ENCODE measurements at regions not wholly inside any gene's neighbourhood (a gene's known extent, or its start where the extent isn't known, plus 50 kb on each side); places are given as distances from the start of the nearest gene placed in this dataset.

GRCh38 chr6:167526465-167527368 is 201.8 kb downstream of the TTLL2 start:
- in situ Hi-C loops (cut with MboI; ENCODE audit: low pct_unique_long_range_greater_than_20kb, low sequenced_read_pairs) = no loop called here
- no peak for DNase-seq

GRCh38 chr6:167528239-167528638 is 203.4 kb downstream of the TTLL2 start:
- DNase-seq = no peak
- in situ Hi-C loops (cut with MboI; ENCODE audit: low pct_unique_long_range_greater_than_20kb, low sequenced_read_pairs) = no loop called here

- in situ Hi-C loops (cut with MboI; ENCODE audit: low pct_unique_long_range_greater_than_20kb, low sequenced_read_pairs) = no loop called here
- no peak for DNase-seq
Observed at GRCh38 chr6:167528976-167529375, 204.1 kb downstream of the TTLL2 start.

DNA sequence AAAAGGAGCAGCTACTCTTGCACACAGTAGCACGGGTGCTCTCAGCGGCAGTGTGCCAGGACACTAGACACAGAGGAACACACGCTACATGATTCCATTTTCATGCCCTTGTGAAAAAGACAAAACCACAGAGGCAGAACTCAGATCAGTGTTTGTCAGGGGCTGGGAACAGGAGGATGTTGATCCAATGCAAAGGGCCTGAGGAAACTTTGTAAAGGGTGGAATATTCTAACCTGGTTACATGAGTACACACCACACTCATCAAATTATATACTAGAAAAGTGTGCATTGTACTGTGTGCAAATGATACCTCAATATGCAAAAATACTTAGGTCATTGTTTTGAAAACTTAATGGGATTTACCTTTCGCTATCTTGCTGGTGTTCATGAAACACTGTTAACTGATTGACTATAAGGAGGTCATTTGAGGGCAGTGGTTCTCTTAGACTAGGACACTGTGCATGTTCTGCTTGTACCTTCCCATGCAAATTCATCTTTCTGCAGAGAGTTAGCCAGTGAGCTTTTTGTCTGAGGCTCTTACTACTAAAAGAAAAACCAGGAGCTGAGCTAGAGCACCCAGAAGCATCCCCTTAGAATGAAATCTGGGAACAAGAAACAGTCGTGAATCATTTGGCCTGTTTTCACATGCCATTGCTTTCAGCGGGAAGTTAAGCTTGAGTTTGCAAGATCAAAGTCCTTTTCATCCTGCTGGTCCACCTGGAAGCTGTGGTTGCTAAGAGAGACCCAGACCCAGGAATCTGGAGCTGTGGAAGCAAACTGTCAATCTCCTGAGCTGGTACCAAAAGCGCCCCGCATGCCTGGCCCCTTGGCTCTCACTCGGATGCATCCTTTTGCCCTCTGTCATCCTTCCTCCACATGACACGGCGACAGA is 204.8 kb downstream of the TTLL2 start:
- DNase-seq = no peak
- in situ Hi-C loops (cut with MboI; ENCODE audit: low pct_unique_long_range_greater_than_20kb, low sequenced_read_pairs) = no loop called here

DNA sequence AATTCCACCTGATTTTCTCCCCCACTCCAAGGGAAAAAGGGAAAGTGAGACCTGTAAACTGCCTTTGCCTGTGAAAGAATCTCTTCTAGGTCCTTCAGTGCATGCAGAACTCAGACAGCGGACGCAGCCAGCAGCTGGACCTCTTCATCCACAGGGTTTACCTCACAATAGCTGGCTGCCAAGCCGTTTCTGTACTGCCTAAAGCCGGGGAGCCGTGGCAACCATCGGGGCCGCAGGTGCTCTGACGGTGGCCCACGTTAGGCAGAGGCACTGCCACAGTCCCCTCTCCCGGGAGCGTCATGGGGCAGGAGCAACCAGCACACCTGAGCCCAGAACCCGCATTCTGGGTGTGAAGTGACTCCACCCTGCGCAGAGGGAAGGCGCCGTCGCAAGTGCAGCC is 206.1 kb downstream of the TTLL2 start:
- DNase-seq = no peak
- in situ Hi-C loops (cut with MboI; ENCODE audit: low pct_unique_long_range_greater_than_20kb, low sequenced_read_pairs) = no loop called here

- in situ Hi-C loops (cut with MboI; ENCODE audit: low pct_unique_long_range_greater_than_20kb, low sequenced_read_pairs) = no loop called here
- DNase-seq = no peak
Observed at GRCh38 chr6:167532410-167533288, 207.8 kb downstream of the TTLL2 start.

DNA sequence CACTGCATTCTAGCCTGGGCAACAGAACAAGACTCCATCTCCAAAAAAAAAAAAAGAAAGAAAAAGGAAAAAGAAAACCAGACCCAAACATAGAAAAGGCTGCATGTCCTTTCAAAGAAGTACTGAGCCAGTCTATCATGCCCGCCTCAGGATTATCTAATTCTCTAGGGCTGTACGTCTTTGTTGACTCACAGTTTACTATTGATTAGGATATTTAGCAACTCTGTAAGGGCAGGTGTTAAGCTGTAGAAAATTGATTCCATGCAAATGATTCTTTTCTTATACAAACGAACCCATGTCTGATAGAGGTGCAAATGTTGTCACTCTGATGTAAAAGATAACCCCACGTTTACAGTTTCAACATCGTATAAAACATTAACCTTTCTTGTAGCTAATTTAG is 209.0 kb downstream of the TTLL2 start:
- DNase-seq = no peak
- in situ Hi-C loops (cut with MboI; ENCODE audit: low pct_unique_long_range_greater_than_20kb, low sequenced_read_pairs) = no loop called here

DNA sequence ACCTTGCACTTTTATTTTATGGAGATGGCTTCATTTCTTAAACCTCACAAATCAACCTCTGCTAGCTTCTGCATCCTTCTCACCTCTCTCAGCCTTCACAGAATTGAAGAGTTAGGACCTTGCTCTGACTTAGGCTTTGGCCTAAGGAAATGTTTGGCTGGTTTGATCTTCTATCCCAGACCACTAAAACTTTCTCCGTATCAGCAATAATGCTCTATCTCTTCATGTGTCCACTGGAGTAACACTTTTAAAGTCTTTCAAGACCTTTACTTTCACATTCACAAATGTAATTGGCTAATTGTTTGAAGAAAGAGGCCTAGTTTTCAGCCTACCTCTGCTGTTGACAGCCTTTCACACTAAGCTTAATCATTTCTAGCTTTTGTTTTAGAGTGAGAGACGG is 212.9 kb downstream of the TTLL2 start:
- DNase-seq = no peak
- in situ Hi-C loops (cut with MboI; ENCODE audit: low pct_unique_long_range_greater_than_20kb, low sequenced_read_pairs) = no loop called here

DNA sequence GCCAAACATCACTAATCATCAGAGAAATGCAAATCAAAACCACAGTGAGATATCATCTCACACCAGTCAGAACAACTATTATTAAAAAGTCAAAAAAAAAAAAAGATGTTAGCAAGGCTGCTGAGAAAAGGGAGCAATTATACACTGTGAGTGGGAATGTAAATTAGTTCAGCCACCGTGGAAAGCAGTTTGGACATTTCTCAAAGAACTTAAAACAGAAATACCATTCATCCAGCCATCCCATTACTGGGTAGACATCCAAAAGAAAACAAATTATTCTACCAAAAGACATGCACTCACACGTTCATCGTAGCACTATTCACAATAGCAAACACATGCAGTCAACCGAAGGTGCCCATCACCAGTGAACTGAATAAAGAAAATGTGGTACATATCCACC is 213.9 kb downstream of the TTLL2 start:
- DNase-seq = no peak

GRCh38 chr6:167540796-167541195 is 215.9 kb downstream of the TTLL2 start:
- in situ Hi-C loops (cut with MboI; ENCODE audit: low pct_unique_long_range_greater_than_20kb, low sequenced_read_pairs) = no loop called here
- no peak for DNase-seq

More for the DNA sequence above, 213.9 kb downstream of the TTLL2 start:
- in situ Hi-C loops (cut with MboI; ENCODE audit: low pct_unique_long_range_greater_than_20kb, low sequenced_read_pairs) = no loop called here

- in situ Hi-C loops (cut with MboI; ENCODE audit: low pct_unique_long_range_greater_than_20kb, low sequenced_read_pairs) = no loop called here
- DNase-seq = no peak
Observed at GRCh38 chr6:167541544-167541943, 216.7 kb downstream of the TTLL2 start.

GRCh38 chr6:167543602-167544497 is 219.0 kb downstream of the TTLL2 start:
- DNase-seq = no peak
- in situ Hi-C loops (cut with MboI; ENCODE audit: low pct_unique_long_range_greater_than_20kb, low sequenced_read_pairs) = no loop called here

DNA sequence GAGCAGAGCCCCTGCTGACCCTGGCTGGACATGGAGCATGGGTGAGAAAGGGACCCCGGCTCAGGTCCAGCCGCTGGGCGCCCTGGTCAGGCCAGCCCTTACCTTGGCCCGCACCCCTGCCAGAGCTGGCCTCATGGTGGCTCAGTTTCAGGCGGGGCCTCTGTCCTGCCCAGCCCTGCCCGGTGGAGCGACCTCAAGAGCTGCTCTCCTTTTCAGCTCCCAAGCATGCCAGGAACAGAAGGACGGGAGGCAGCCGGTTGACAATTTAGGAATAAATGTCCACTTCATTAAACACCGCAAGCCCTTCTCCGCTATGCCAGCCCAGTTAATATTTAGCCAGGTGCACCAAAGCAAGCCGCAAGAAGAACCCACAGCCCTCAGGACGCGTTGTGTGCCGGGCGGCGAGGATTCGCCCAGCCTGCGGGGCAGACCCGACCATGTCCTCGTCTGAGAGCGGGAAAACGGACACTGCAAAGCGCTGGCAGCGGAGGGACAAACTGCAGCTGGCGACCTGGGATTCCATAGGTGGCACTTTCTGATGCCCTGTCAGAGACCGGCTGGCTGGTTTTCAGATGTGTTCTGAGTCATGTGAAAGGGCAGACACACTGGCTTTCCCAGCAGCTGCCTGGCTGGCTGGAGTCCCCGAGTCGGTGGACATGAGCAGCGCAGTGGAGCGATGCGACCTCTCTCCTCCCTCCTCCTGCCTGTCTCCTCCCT is 221.9 kb downstream of the TTLL2 start:
- no peak for DNase-seq
- in situ Hi-C loops (cut with MboI; ENCODE audit: low pct_unique_long_range_greater_than_20kb, low sequenced_read_pairs) = no loop called here

- DNase-seq = no peak
- in situ Hi-C loops (cut with MboI; ENCODE audit: low pct_unique_long_range_greater_than_20kb, low sequenced_read_pairs) = no loop called here
Observed at GRCh38 chr6:167547328-167547692, 222.4 kb downstream of the TTLL2 start.

- peak; percentile 36 for DNase-seq
- in situ Hi-C loops (cut with MboI; ENCODE audit: low pct_unique_long_range_greater_than_20kb, low sequenced_read_pairs) = no loop called here
Observed at GRCh38 chr6:167547751-167548150, 222.9 kb downstream of the TTLL2 start.

GRCh38 chr6:167548451-167548850 is 223.6 kb downstream of the TTLL2 start:
- in situ Hi-C loops (cut with MboI; ENCODE audit: low pct_unique_long_range_greater_than_20kb, low sequenced_read_pairs) = no loop called here
- DNase-seq = no peak

- no peak for DNase-seq
- in situ Hi-C loops (cut with MboI; ENCODE audit: low pct_unique_long_range_greater_than_20kb, low sequenced_read_pairs) = no loop called here
Observed at GRCh38 chr6:167549213-167549612, 224.3 kb downstream of the TTLL2 start.

Data from KBM-7 (cell line).